GM12878 (cell line): ENCODE measurements at regions not wholly inside any gene's neighbourhood (a gene's known extent, or its start where the extent isn't known, plus 50 kb on each side); places are given as distances from the start of the nearest gene placed in this dataset.

Experiments used
- ATAC-seq: fragments of 200-7000 bp; cut with Tn5 transposase; 3 replicates; pipeline ENCODE4 v1.9.1; 2020; ENCODE audit warnings: mild to moderate bottlenecking, moderate library complexity
- BruUV-seq: library from RNA; stranded (reverse); fragments of 400-500 nt; replicated peaks from 2 replicates; lab custom pipeline; 2021; lab: Mats Ljungman, UMichigan
- CTCF ChIA-PET: fragments of 300-600 bp; sonication (Branson Sonifier 250); formaldehyde crosslinking; extraction: SDS; loops from one replicate; lab custom pipeline; 2021; ENCODE audit warnings: inconsistent platforms; lab: Yijun Ruan, JAX
- POLR2A ChIA-PET: fragments of 350-600 bp; formaldehyde crosslinking; extraction: SDS; loops from one replicate; lab custom pipeline; 2021; ENCODE audit warnings: inconsistent platforms; lab: Charles Lee
- RAD21 ChIA-PET: fragments of 300-600 bp; sonication (Branson Sonifier 250); formaldehyde crosslinking; loops from one replicate; lab custom pipeline; 2023; ENCODE audit warnings: antibody characterized with exemption; ENCODE audit not compliant: unreplicated experiment; lab: Charles Lee
- SMC1A ChIA-PET: fragments of 300-600 bp; sonication (Branson Sonifier 250); formaldehyde crosslinking; loops from one replicate; lab custom pipeline; 2023; ENCODE audit not compliant: unreplicated experiment, uncharacterized antibody; lab: Charles Lee
- DNase-seq: peaks from one replicate; pipeline ENCODE4 v3.0.0-alpha.2; 2011; ENCODE audit warnings: low read depth, low spot score
- FAIRE-seq: peaks from 3 replicates; lab custom pipeline; 2011; peaks lifted over from hg19 to GRCh38; lab: Jason Lieb, UNC
- H2AFZ ChIP-seq: 2 replicates; pipeline ENCODE4 v1.6.0; 2011; ENCODE audit warnings: low read depth, low read length, control low read depth; ENCODE audit not compliant: control insufficient read depth
- H3K27ac ChIP-seq: 2 replicates; pipeline ENCODE4 v1.5.1; 2011; ENCODE audit warnings: control low read depth; ENCODE audit not compliant: control insufficient read depth, insufficient read depth
- H3K27me3 ChIP-seq, 2 experiments: replicated peaks in 1 of 2; 2 replicates each; pipeline versions ENCODE4 v1.6.0 to v1.6.1; 2011; ENCODE audit warnings: low read length in 1 of 2; ENCODE audit not compliant: control insufficient read depth in 2 of 2, insufficient read depth in 2 of 2
- H3K36me3 ChIP-seq, 2 experiments: 2 replicates each; pipeline ENCODE4 v1.5.1; 2011; ENCODE audit warnings: low read length in 1 of 2; ENCODE audit not compliant: control insufficient read depth in 2 of 2, insufficient read depth in 2 of 2
- H3K4me1 ChIP-seq: 2 replicates; pipeline ENCODE4 v1.6.1; 2011; ENCODE audit warnings: mild to moderate bottlenecking, low read length, moderate library complexity, mixed read lengths; ENCODE audit not compliant: control insufficient read depth, insufficient read depth
- H3K4me2 ChIP-seq: 2 replicates; pipeline ENCODE4 v1.6.0; 2011; ENCODE audit warnings: control low read depth; ENCODE audit not compliant: control insufficient read depth, insufficient read depth
- H3K4me3 ChIP-seq: fragments of 200-600 bp; sonication (generic); 2 replicates; pipeline ENCODE4 v1.5.1; 2016
- H3K79me2 ChIP-seq: 2 replicates; pipeline ENCODE4 v1.6.0; 2011; ENCODE audit warnings: low read length; ENCODE audit not compliant: control insufficient read depth, insufficient read depth
- H3K9ac ChIP-seq: 2 replicates; pipeline ENCODE4 v1.8.0; 2011; ENCODE audit warnings: low read length, control low read depth, mixed read lengths; ENCODE audit not compliant: control insufficient read depth, insufficient read depth
- H3K9me3 ChIP-seq: replicated peaks from 3 replicates; pipeline ENCODE4 v1.5.1; 2011; ENCODE audit warnings: mild to moderate bottlenecking, low read length; ENCODE audit not compliant: control insufficient read depth, insufficient read depth
- H4K20me1 ChIP-seq: 2 replicates; pipeline ENCODE4 v1.6.0; 2011; ENCODE audit not compliant: control insufficient read depth, insufficient read depth
- FOXK2 ChIP-seq: fragments of 450-650 bp; IDR thresholded peaks from 2 replicates; pipeline ENCODE4 v1.6.1; 2017; ENCODE audit warnings: mild to moderate bottlenecking, moderate library complexity
- FOXM1 ChIP-seq: IDR thresholded peaks from 2 replicates; pipeline ENCODE4 v1.6.1; 2012; ENCODE audit warnings: low read depth, mild to moderate bottlenecking, inconsistent platforms, low read length, moderate library complexity
- HDAC2 ChIP-seq: fragments of 200-600 bp; sonication (generic); IDR thresholded peaks from 2 replicates; pipeline ENCODE4 v1.6.1; 2017
- PAX8 ChIP-seq: fragments of 450-650 bp; IDR thresholded peaks from 2 replicates; pipeline ENCODE4 v1.6.1; 2017; ENCODE audit warnings: mild to moderate bottlenecking, moderate library complexity
- POU2F2 ChIP-seq: IDR thresholded peaks from 3 replicates; pipeline ENCODE4 v1.6.1; 2011; ENCODE audit warnings: low read depth, mild to moderate bottlenecking, low read length, borderline replicate concordance
- SIX5 ChIP-seq: IDR thresholded peaks from 2 replicates; pipeline ENCODE4 v1.6.1; 2011; ENCODE audit warnings: mild to moderate bottlenecking, low read depth, low read length, moderate library complexity; ENCODE audit not compliant: severe bottlenecking
- SREBF2 ChIP-seq: IDR thresholded peaks from 2 replicates; pipeline ENCODE4 v1.6.1; 2012; ENCODE audit warnings: mild to moderate bottlenecking, low read length
- TCF7 ChIP-seq: IDR thresholded peaks from 2 replicates; pipeline ENCODE4 v1.6.1; 2014; ENCODE audit warnings: antibody characterized with exemption, borderline replicate concordance
- ZNF207 ChIP-seq: fragments of 450-650 bp; IDR thresholded peaks from 2 replicates; pipeline ENCODE4 v1.6.1; 2014; ENCODE audit warnings: antibody characterized with exemption, mild to moderate bottlenecking, borderline replicate concordance
- WGBS: methylation state at CpG from one replicate; pipeline ENCODE4 v1.1.6; 2016; ENCODE audit warnings: low lambda C conversion rate; ENCODE audit not compliant: insufficient replicate concordance, insufficient coverage; ENCODE audit errors: missing lambda C conversion rate; 5-methylcytosine and 5-hydroxymethylcytosine counted together
- in situ Hi-C: fragments of 300-500 bp; cut with MboI; formaldehyde crosslinking; loops from 9 replicates; pipeline ENCODE4 v1.14.3; 2018; ENCODE audit warnings: mixed read lengths
- intact Hi-C: fragments of 100-400 bp; cut with micrococcal nuclease; formaldehyde crosslinking; loops from one replicate; pipeline ENCODE4 v1.14.2; 2022; ENCODE audit not compliant: unreplicated experiment
- TF ChIP-seq, protein P1 (sequence below), 3 experiments: IDR thresholded peaks in 2 of 3; conservative IDR thresholded peaks in 1 of 3; 2 replicates each; pipeline ENCODE4 v1.5.1; 2011; ENCODE audit warnings: low read depth in 3 of 3, low read length in 3 of 3, mild to moderate bottlenecking in 3 of 3, control low read depth in 2 of 3, moderate library complexity in 2 of 3, inconsistent platforms in 1 of 3, mixed read lengths in 1 of 3; ENCODE audit not compliant: control insufficient read depth in 2 of 3, insufficient read depth in 1 of 3; ENCODE audit errors: extremely low read depth in 1 of 3
- TF ChIP-seq, protein P2 (sequence below): fragments of 450-650 bp; IDR thresholded peaks from 2 replicates; pipeline ENCODE4 v1.6.1; 2017; ENCODE audit warnings: mild to moderate bottlenecking, low read depth, inconsistent platforms; ENCODE audit not compliant: poor library complexity, severe bottlenecking
- TF ChIP-seq, protein P3 (sequence below): fragments of 450-650 bp; IDR thresholded peaks from 2 replicates; pipeline ENCODE4 v1.6.1; 2017; ENCODE audit warnings: mild to moderate bottlenecking, moderate library complexity
- TF ChIP-seq, protein P4 (sequence below): IDR thresholded peaks from 2 replicates; pipeline ENCODE4 v1.6.1; 2012; ENCODE audit warnings: low read length, inconsistent platforms

DNA sequence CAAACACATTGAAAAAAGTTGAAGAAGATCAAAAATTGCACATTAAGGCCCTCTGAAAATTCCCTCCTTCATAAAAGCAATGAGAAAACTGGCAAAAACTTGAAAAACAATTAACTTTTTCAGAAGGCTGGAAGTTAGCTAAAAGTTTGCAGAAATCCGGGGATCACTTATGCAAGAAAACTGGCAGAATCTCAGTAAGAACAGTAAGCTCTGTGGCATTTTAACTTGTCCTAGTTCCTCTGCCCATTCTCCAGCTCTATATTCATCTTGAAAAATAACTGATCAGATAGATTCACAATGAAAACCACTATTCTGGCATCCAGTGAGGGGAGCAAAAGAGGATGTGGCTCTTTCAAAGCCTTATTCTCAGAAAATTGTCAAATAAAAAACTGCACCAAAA is 566.8 kb downstream of the NTRK3 start (continued):
- TF ChIP-seq, protein P1, sequence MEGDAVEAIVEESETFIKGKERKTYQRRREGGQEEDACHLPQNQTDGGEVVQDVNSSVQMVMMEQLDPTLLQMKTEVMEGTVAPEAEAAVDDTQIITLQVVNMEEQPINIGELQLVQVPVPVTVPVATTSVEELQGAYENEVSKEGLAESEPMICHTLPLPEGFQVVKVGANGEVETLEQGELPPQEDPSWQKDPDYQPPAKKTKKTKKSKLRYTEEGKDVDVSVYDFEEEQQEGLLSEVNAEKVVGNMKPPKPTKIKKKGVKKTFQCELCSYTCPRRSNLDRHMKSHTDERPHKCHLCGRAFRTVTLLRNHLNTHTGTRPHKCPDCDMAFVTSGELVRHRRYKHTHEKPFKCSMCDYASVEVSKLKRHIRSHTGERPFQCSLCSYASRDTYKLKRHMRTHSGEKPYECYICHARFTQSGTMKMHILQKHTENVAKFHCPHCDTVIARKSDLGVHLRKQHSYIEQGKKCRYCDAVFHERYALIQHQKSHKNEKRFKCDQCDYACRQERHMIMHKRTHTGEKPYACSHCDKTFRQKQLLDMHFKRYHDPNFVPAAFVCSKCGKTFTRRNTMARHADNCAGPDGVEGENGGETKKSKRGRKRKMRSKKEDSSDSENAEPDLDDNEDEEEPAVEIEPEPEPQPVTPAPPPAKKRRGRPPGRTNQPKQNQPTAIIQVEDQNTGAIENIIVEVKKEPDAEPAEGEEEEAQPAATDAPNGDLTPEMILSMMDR (IDR thresholded peaks at IDR 0.05 in 2 of 3, conservative IDR thresholded peaks at IDR 0.05 in 1 of 3; ENCODE audit: control insufficient read depth in 2 of 3, extremely low read depth in 1 of 3, insufficient read depth in 1 of 3, low read depth in 3 of 3, low read length in 3 of 3), result no peak
- TF ChIP-seq HDAC2, result no peak
- no peak for TF ChIP-seq TCF7
- no peak for TF ChIP-seq POU2F2
- no peak for TF ChIP-seq SREBF2
- no peak for TF ChIP-seq FOXM1
- TF ChIP-seq, protein P2, sequence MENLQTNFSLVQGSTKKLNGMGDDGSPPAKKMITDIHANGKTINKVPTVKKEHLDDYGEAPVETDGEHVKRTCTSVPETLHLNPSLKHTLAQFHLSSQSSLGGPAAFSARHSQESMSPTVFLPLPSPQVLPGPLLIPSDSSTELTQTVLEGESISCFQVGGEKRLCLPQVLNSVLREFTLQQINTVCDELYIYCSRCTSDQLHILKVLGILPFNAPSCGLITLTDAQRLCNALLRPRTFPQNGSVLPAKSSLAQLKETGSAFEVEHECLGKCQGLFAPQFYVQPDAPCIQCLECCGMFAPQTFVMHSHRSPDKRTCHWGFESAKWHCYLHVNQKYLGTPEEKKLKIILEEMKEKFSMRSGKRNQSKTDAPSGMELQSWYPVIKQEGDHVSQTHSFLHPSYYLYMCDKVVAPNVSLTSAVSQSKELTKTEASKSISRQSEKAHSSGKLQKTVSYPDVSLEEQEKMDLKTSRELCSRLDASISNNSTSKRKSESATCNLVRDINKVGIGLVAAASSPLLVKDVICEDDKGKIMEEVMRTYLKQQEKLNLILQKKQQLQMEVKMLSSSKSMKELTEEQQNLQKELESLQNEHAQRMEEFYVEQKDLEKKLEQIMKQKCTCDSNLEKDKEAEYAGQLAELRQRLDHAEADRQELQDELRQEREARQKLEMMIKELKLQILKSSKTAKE, result no peak

DNA sequence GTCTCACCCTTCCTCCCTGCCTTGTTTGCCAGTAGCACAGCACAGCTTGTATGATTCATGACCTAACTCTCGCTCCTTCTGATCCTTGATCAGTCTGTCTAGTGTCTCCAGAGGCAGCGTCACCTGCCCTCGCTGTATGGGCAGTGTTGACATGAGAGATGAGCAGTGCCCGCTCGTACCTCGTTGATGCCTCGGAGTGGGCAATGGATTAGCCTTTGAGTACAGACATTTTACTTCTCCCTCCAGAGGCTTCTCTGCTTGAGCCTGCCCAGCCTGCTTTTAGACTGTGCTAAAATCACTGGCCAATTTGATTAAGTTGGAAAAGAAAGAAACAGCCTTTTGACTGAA is 569.0 kb downstream of the NTRK3 start:
- no peaks in the 10 kb centered on the region for H3K79me2 ChIP-seq
- no peak overlapping the region for H3K27ac ChIP-seq
- CTCF ChIA-PET, result no interaction called here
- intact Hi-C loops, result no loop called here
- RAD21 ChIA-PET, result no interaction called here
- no peak overlapping the region for H3K4me3 ChIP-seq
- BruUV-seq, result no TSS peak
- H3K4me2 ChIP-seq, result no peak overlapping the region
- ATAC-seq (no peak), DNase-seq (no peak), FAIRE-seq (no peak)
- no peak overlapping the region for H3K9ac ChIP-seq
- no peaks in the 10 kb centered on the region for H3K36me3 ChIP-seq
- H2AFZ ChIP-seq, result no peak overlapping the region
- H3K27me3 ChIP-seq, result no peaks in the 10 kb centered on the region
- no peaks in the 10 kb centered on the region for H3K4me1 ChIP-seq
- in situ Hi-C loops, result no loop called here
- H4K20me1 ChIP-seq, result no peaks in the 10 kb centered on the region
- SMC1A ChIA-PET, result no interaction called here
- POLR2A ChIA-PET, result no interaction called here
- no peaks in the 10 kb centered on the region for H3K9me3 ChIP-seq
- WGBS, result 9% methylated on average over 7 of the region's 7 CpGs
- TF ChIP-seq, protein P3, sequence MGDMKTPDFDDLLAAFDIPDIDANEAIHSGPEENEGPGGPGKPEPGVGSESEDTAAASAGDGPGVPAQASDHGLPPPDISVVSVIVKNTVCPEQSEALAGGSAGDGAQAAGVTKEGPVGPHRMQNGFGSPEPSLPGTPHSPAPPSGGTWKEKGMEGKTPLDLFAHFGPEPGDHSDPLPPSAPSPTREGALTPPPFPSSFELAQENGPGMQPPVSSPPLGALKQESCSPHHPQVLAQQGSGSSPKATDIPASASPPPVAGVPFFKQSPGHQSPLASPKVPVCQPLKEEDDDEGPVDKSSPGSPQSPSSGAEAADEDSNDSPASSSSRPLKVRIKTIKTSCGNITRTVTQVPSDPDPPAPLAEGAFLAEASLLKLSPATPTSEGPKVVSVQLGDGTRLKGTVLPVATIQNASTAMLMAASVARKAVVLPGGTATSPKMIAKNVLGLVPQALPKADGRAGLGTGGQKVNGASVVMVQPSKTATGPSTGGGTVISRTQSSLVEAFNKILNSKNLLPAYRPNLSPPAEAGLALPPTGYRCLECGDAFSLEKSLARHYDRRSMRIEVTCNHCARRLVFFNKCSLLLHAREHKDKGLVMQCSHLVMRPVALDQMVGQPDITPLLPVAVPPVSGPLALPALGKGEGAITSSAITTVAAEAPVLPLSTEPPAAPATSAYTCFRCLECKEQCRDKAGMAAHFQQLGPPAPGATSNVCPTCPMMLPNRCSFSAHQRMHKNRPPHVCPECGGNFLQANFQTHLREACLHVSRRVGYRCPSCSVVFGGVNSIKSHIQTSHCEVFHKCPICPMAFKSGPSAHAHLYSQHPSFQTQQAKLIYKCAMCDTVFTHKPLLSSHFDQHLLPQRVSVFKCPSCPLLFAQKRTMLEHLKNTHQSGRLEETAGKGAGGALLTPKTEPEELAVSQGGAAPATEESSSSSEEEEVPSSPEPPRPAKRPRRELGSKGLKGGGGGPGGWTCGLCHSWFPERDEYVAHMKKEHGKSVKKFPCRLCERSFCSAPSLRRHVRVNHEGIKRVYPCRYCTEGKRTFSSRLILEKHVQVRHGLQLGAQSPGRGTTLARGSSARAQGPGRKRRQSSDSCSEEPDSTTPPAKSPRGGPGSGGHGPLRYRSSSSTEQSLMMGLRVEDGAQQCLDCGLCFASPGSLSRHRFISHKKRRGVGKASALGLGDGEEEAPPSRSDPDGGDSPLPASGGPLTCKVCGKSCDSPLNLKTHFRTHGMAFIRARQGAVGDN, result no peak
- TF ChIP-seq, protein P4, sequence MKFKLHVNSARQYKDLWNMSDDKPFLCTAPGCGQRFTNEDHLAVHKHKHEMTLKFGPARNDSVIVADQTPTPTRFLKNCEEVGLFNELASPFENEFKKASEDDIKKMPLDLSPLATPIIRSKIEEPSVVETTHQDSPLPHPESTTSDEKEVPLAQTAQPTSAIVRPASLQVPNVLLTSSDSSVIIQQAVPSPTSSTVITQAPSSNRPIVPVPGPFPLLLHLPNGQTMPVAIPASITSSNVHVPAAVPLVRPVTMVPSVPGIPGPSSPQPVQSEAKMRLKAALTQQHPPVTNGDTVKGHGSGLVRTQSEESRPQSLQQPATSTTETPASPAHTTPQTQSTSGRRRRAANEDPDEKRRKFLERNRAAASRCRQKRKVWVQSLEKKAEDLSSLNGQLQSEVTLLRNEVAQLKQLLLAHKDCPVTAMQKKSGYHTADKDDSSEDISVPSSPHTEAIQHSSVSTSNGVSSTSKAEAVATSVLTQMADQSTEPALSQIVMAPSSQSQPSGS, result no peak
- TF ChIP-seq FOXK2 (no peak), SIX5 (no peak), ZNF207 (no peak), PAX8 (no peak)
